ENCODE measurements at regions not wholly inside any gene's neighbourhood (a gene's known extent, or its start where the extent isn't known, plus 50 kb on each side); places are given as distances from the start of the nearest gene placed in this dataset.

DNA sequence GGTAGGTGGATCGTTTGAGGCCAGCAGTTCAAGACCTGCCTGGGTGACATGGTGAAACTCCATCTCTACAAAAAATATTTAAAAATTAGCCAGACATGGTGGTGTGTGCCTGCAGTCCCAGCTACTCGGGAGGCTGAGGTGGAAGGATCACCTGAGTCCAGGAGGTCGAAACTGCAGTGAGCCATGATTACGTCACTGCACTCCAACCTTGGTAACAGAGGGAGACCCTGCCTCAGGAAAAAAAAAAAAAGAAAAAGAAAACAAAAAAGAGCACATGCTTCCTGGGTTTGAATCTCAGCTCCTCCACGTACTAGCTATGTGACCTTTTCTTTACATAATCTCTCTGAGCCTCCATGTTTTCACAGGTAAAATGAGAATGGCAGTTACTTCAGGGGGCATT, 86.3 kb upstream of the CALM2 start:
- TF ChIP-seq CTCF (conservative IDR thresholded peaks at IDR 0.05; ENCODE audit: low read length) (no peak), EZH2phosphoT487 (IDR thresholded peaks at IDR 0.05; ENCODE audit: borderline replicate concordance) (no peak)
